Vagina (tissue), 2 donors: ENCODE measurements at regions not wholly inside any gene's neighbourhood (a gene's known extent, or its start where the extent isn't known, plus 50 kb on each side); places are given as distances from the start of the nearest gene placed in this dataset.

ENCODE experiments used
- POLR2A ChIP-seq, 2 donors: fragments of 450-650 bp; IDR thresholded peaks; one replicate each; pipeline ENCODE4 v1.6.1; 2017; ENCODE audit warnings: antibody characterized with exemption in 2 of 2, mild to moderate bottlenecking in 2 of 2, moderate library complexity in 2 of 2
- TF ChIP-seq, protein P1 (sequence below), 3 experiments: fragments of 450-650 bp in 2 of 3; fragments of 200-600 bp in 1 of 3; sonication (generic) in 1 of 3; IDR thresholded peaks; one replicate each; pipeline ENCODE4 v1.5.1; 2017 to 2019; ENCODE audit warnings: antibody characterized with exemption in 3 of 3, mild to moderate bottlenecking in 2 of 3, moderate library complexity in 2 of 3

DNA sequence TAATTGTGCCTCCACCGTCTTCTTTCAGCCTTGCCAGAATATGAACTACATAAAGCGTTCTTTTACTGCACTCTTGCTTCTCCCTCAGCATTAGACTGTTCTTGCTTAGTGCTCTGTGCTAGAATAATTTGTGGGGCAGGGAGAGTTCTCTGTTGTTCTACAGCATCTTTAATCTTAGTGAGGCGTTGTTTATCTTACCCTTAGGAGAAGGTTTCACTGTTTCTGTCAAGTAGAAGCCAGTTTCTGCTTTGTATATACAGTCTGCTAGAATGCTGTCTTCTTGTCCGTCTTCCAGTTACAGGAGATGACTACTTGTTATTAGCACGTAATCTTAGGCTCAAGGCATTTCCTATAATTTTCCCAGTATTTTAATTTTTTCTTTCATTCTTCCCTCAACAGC is 458.0 kb downstream of the FLRT2 start:
- TF ChIP-seq, protein P1, sequence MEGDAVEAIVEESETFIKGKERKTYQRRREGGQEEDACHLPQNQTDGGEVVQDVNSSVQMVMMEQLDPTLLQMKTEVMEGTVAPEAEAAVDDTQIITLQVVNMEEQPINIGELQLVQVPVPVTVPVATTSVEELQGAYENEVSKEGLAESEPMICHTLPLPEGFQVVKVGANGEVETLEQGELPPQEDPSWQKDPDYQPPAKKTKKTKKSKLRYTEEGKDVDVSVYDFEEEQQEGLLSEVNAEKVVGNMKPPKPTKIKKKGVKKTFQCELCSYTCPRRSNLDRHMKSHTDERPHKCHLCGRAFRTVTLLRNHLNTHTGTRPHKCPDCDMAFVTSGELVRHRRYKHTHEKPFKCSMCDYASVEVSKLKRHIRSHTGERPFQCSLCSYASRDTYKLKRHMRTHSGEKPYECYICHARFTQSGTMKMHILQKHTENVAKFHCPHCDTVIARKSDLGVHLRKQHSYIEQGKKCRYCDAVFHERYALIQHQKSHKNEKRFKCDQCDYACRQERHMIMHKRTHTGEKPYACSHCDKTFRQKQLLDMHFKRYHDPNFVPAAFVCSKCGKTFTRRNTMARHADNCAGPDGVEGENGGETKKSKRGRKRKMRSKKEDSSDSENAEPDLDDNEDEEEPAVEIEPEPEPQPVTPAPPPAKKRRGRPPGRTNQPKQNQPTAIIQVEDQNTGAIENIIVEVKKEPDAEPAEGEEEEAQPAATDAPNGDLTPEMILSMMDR (IDR thresholded peaks at IDR 0.05), result no peak
- no peak for TF ChIP-seq POLR2A (IDR thresholded peaks at IDR 0.05)
